Upper lobe of left lung (tissue), 6 donors: ENCODE measurements at regions not wholly inside any gene's neighbourhood (a gene's known extent, or its start where the extent isn't known, plus 50 kb on each side); places are given as distances from the start of the nearest gene placed in this dataset.

Experiments
- ATAC-seq, 2 donors: fragments of 200-7000 bp; cut with Tn5 transposase; one replicate each; pipeline ENCODE4 v1.9.1; 2022; ENCODE audit warnings: mild to moderate bottlenecking in 2 of 2, moderate library complexity in 2 of 2; ENCODE audit not compliant: low FRiP score in 2 of 2
- DNase-seq, 2 donors: peaks; one replicate each; pipeline ENCODE4 v3.0.0-alpha.2; 2019 to 2020
- H3K27ac ChIP-seq, 4 donors: fragments of 200-600 bp; sonication (generic); one replicate each; pipeline ENCODE4 v1.5.1; 2016 to 2019
- H3K27me3 ChIP-seq, 4 donors: fragments of 200-600 bp; sonication (generic); one replicate each; pipeline ENCODE4 v1.5.1; 2017 to 2019
- H3K36me3 ChIP-seq, 4 donors: fragments of 200-600 bp; sonication (generic); one replicate each; pipeline ENCODE4 v1.5.1; 2016 to 2019
- H3K4me1 ChIP-seq, 4 donors: fragments of 200-600 bp; sonication (generic); one replicate each; pipeline ENCODE4 v1.5.1; 2018 to 2019
- H3K4me3 ChIP-seq, 4 donors: fragments of 200-600 bp; sonication (generic); one replicate each; pipeline ENCODE4 v1.5.1; 2017 to 2019; ENCODE audit warnings: mild to moderate bottlenecking in 2 of 4, moderate library complexity in 1 of 4
- H3K9me3 ChIP-seq, 4 donors: fragments of 200-600 bp; sonication (generic); one replicate each; pipeline ENCODE4 v1.5.1; 2018 to 2019
- EP300 ChIP-seq, 4 donors: sonication (generic); formaldehyde crosslinking; IDR thresholded peaks; one replicate each; pipeline ENCODE4 v1.5.1; 2017; ENCODE audit warnings: antibody characterized with exemption in 4 of 4, control low read depth in 2 of 4
- POLR2A ChIP-seq, 4 donors: fragments of 450-650 bp; IDR thresholded peaks; one replicate each; pipeline ENCODE4 v1.5.1; 2016 to 2017; ENCODE audit warnings: antibody characterized with exemption in 4 of 4, mild to moderate bottlenecking in 2 of 4
- POLR2AphosphoS5 ChIP-seq, 2 donors: sonication (generic); formaldehyde crosslinking; IDR thresholded peaks; one replicate each; pipeline ENCODE4 v1.5.1; 2017; ENCODE audit warnings: antibody characterized with exemption in 2 of 2
- WGBS, 2 donors: methylation state at CpG; one replicate each; pipeline ENCODE4 v1.1.5; 2017 to 2018; 5-methylcytosine and 5-hydroxymethylcytosine counted together
- TF ChIP-seq, protein P1 (sequence below), 6 experiments: fragments of 450-650 bp in 4 of 6; fragments of 200-600 bp in 2 of 6; sonication (generic) in 2 of 6; IDR thresholded peaks; one replicate each; pipeline ENCODE4 v1.5.1; 2016 to 2019; ENCODE audit warnings: antibody characterized with exemption in 6 of 6
- donor health status: DM: no; HTN: no; CAD: no; lungs with moderate emphysema.
- donor health status: DM: no; HTN: yes; CAD: no; lungs with severe emphysema.

DNA sequence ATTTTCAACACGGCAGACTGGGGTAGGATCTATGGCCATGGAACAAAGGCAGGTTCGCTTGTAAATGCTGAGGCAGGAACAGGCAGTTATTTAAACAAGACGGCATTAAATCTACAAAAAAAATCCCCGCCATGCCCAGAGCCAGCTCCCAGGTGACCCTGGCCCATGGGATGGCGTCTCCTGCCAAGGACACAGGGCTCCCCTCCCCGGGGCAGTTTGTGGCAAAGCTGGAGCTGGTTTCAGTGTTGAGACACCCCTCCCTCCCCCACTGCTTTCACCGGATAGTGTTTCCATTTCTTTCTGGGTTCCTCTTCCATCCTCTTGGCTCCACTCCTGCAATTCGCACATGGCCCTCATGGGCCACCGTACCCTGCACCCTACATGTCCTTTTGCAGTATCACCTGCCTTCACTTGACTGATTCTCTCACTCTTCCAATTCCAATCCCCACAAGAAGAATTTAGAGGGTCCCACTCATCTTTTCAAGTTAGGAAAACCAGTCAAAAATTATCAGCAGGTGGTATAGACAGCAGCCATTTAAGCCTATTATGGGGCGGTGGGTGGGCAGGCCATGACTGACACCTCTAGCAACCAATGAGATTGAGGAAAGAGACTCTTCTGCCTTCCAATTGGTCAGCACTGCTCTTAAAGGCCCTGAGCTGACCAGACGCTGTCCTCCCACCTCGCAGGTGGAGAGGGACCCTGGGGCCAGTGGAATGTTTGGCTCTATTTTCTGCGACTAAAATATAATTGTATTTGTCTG lies 52.0 kb downstream of the OLIG1 start:
- WGBS, 2 donors: 83 to 84% methylated on average over 13 of the region's 13 CpGs
- TF ChIP-seq POLR2A (IDR thresholded peaks at IDR 0.05): no peak
- TF ChIP-seq, protein P1, sequence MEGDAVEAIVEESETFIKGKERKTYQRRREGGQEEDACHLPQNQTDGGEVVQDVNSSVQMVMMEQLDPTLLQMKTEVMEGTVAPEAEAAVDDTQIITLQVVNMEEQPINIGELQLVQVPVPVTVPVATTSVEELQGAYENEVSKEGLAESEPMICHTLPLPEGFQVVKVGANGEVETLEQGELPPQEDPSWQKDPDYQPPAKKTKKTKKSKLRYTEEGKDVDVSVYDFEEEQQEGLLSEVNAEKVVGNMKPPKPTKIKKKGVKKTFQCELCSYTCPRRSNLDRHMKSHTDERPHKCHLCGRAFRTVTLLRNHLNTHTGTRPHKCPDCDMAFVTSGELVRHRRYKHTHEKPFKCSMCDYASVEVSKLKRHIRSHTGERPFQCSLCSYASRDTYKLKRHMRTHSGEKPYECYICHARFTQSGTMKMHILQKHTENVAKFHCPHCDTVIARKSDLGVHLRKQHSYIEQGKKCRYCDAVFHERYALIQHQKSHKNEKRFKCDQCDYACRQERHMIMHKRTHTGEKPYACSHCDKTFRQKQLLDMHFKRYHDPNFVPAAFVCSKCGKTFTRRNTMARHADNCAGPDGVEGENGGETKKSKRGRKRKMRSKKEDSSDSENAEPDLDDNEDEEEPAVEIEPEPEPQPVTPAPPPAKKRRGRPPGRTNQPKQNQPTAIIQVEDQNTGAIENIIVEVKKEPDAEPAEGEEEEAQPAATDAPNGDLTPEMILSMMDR (IDR thresholded peaks at IDR 0.05): no peak
- TF ChIP-seq EP300 (IDR thresholded peaks at IDR 0.05): no peak
- no peak for TF ChIP-seq POLR2AphosphoS5 (IDR thresholded peaks at IDR 0.05)
- Histone ChIP-seq H3K27ac (no peak overlapping the region), H3K36me3 (no peaks in the 10 kb centered on the region), H3K27me3 (no peaks in the 10 kb centered on the region), H3K9me3 (no peaks in the 10 kb centered on the region), H3K4me1 (peaks cover 0 to under 1% (median under 1%) of the 10 kb centered on the region in 4 donors), H3K4me3 (no peak overlapping the region)
- ATAC-seq (no peak), DNase-seq (no peak)

DNA sequence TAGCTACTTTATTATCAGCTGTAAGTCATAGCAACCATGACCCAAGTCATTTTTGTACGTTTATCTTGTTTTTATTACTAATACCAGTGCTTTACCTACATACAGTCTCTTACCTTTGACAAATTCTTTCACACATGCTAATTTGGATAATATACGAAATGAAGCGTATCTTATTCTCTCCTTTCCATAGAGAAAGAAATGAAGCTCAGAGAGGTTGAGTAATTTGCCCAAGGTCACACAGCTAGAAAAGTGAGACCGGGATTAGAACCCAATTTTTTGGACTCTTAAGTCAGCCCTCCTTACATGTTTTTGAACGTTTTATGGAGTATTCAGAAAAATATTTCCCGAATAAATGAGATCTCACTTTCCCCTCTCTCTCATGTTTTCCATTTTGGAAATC lies 52.6 kb downstream of the OLIG1 start:
- Histone ChIP-seq H3K4me1 (peaks cover 0 to 7% (median 1%) of the 10 kb centered on the region in 4 donors), H3K27me3 (no peaks in the 10 kb centered on the region), H3K27ac (no peak overlapping the region), H3K9me3 (no peaks in the 10 kb centered on the region), H3K4me3 (no peak overlapping the region), H3K36me3 (no peaks in the 10 kb centered on the region)
- TF ChIP-seq, protein P1 (IDR thresholded peaks at IDR 0.05): no peak
- TF ChIP-seq POLR2AphosphoS5 (IDR thresholded peaks at IDR 0.05) (no peak), EP300 (IDR thresholded peaks at IDR 0.05) (no peak), POLR2A (IDR thresholded peaks at IDR 0.05) (no peak)
- ATAC-seq (no peak), DNase-seq (no peak)
- WGBS, 2 donors: 90 to 94% methylated on average over 6 of the region's 6 CpGs

- TF ChIP-seq, protein P1 (IDR thresholded peaks at IDR 0.05): no peak
- TF ChIP-seq EP300 (IDR thresholded peaks at IDR 0.05) (no peak), POLR2AphosphoS5 (IDR thresholded peaks at IDR 0.05) (no peak)
- Histone ChIP-seq H3K36me3 (no peaks in the 10 kb centered on the region), H3K4me1 (peaks cover 0 to 8% (median 1%) of the 10 kb centered on the region in 4 donors), H3K27ac (no peak overlapping the region), H3K4me3 (no peak overlapping the region), H3K27me3 (no peaks in the 10 kb centered on the region), H3K9me3 (no peaks in the 10 kb centered on the region)
- DNase-seq (no peak), ATAC-seq (no peak)
- 63 to 75% methylated on average over 8 of the region's 8 CpGs for WGBS, 2 donors
These were observed 53.6 kb downstream of the OLIG1 start for GRCh38 chr21:33123374-33124123.

- WGBS, 2 donors: 66 to 81% methylated on average over 3 to 7 of the region's 7 CpGs
- DNase-seq: peak in 1 of 2 donors; percentile 37
These were observed 54.9 kb downstream of the OLIG1 start for GRCh38 chr21:33124889-33125288.

More at GRCh38 chr21:33124889-33125288, 54.9 kb downstream of the OLIG1 start:
- ATAC-seq: no peak
- TF ChIP-seq, protein P1 (IDR thresholded peaks at IDR 0.05): no peak
- TF ChIP-seq POLR2AphosphoS5 (IDR thresholded peaks at IDR 0.05) (no peak), EP300 (IDR thresholded peaks at IDR 0.05) (no peak), POLR2A (IDR thresholded peaks at IDR 0.05) (no peak)
- Histone ChIP-seq H3K4me1 (peaks cover 0 to 8% (median 1%) of the 10 kb centered on the region in 4 donors), H3K27ac (no peak overlapping the region), H3K9me3 (no peaks in the 10 kb centered on the region), H3K27me3 (no peaks in the 10 kb centered on the region), H3K4me3 (no peak overlapping the region), H3K36me3 (no peaks in the 10 kb centered on the region)
